ENCODE measurements at regions not wholly inside any gene's neighbourhood (a gene's known extent, or its start where the extent isn't known, plus 50 kb on each side); places are given as distances from the start of the nearest gene placed in this dataset.

DNA sequence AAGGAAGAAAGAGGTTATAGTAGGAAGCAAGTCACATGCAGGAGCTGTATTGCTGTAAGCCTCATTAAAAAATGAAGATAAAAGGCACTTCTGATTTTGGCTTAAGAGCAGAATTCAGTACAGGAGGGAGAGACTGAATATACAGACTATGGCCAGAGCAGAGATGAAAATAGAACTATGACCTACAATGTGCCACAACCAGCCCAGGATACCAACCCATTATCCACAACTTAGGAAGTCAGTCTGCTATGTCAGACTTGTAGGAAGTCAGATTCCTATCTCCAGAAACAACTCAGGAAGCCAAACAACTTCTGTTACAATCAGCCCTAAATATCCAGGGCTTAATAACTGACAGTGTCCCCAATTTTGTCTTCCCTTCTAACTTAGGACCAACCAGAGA lies 156.2 kb upstream of the ANKH start:
- peaks cover 0 to 30% (median 0%) of the 10 kb centered on the region in 7 donors for H3K27me3 ChIP-seq (replicated peaks in 1 of 7)
- H3K4me1 ChIP-seq = no peaks in the 10 kb centered on the region
- H3K27ac ChIP-seq = no peak overlapping the region
- intact Hi-C loops (cut with DNase I; ENCODE audit: low total_unique reads) = no loop called here
- H3K9me3 ChIP-seq = peaks cover 0 to 3% (median 0%) of the 10 kb centered on the region in 8 donors
- H3K36me3 ChIP-seq = no peaks in the 10 kb centered on the region
- TF ChIP-seq POLR2AphosphoS5 (IDR thresholded peaks at IDR 0.05) = no peak
- no peak for TF ChIP-seq POLR2A (IDR thresholded peaks at IDR 0.05)
- TF ChIP-seq, protein P1, sequence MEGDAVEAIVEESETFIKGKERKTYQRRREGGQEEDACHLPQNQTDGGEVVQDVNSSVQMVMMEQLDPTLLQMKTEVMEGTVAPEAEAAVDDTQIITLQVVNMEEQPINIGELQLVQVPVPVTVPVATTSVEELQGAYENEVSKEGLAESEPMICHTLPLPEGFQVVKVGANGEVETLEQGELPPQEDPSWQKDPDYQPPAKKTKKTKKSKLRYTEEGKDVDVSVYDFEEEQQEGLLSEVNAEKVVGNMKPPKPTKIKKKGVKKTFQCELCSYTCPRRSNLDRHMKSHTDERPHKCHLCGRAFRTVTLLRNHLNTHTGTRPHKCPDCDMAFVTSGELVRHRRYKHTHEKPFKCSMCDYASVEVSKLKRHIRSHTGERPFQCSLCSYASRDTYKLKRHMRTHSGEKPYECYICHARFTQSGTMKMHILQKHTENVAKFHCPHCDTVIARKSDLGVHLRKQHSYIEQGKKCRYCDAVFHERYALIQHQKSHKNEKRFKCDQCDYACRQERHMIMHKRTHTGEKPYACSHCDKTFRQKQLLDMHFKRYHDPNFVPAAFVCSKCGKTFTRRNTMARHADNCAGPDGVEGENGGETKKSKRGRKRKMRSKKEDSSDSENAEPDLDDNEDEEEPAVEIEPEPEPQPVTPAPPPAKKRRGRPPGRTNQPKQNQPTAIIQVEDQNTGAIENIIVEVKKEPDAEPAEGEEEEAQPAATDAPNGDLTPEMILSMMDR (IDR thresholded peaks at IDR 0.05 in 8 of 11, conservative IDR thresholded peaks at IDR 0.05 in 3 of 11) = no peak
- no peak overlapping the region for H3K4me3 ChIP-seq
- no peak for DNase-seq

DNA sequence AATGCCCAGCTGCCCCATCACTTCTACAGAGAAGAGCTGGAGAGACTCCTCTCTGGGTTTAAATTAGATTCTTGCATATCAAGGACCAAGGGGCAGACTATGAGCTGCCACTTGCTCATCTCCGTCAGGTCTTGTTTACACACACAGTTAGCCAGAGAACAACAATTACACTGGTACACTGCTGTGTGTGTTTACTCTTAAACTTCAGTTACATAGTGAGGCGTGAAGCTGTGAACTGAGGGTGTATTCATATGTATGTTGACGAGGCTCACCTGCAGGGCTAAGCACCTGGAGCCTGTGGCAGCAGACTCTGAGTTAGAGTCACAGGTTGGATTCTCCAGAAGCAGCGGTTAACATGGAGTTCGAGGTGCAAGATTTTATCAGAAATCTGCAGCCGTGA lies 155.4 kb upstream of the ANKH start:
- 50 to 70% (median 58%) methylated on average over 6 of the region's 6 CpGs for WGBS, 5 donors
- Histone ChIP-seq H3K4me3 (no peak overlapping the region), H3K36me3 (no peaks in the 10 kb centered on the region), H3K27me3 (replicated peaks in 1 of 7) (peaks cover 0 to 30% (median 0%) of the 10 kb centered on the region in 7 donors), H3K9me3 (peaks cover 0 to 3% (median 0%) of the 10 kb centered on the region in 8 donors), H3K4me1 (no peaks in the 10 kb centered on the region), H3K27ac (no peak overlapping the region)
- no peak for DNase-seq
- intact Hi-C loops (cut with DNase I; ENCODE audit: low total_unique reads) = no loop called here
- no peak for TF ChIP-seq POLR2A (IDR thresholded peaks at IDR 0.05)
- no peak for TF ChIP-seq POLR2AphosphoS5 (IDR thresholded peaks at IDR 0.05)
- TF ChIP-seq, protein P1 (IDR thresholded peaks at IDR 0.05 in 8 of 11, conservative IDR thresholded peaks at IDR 0.05 in 3 of 11) = no peak

DNA sequence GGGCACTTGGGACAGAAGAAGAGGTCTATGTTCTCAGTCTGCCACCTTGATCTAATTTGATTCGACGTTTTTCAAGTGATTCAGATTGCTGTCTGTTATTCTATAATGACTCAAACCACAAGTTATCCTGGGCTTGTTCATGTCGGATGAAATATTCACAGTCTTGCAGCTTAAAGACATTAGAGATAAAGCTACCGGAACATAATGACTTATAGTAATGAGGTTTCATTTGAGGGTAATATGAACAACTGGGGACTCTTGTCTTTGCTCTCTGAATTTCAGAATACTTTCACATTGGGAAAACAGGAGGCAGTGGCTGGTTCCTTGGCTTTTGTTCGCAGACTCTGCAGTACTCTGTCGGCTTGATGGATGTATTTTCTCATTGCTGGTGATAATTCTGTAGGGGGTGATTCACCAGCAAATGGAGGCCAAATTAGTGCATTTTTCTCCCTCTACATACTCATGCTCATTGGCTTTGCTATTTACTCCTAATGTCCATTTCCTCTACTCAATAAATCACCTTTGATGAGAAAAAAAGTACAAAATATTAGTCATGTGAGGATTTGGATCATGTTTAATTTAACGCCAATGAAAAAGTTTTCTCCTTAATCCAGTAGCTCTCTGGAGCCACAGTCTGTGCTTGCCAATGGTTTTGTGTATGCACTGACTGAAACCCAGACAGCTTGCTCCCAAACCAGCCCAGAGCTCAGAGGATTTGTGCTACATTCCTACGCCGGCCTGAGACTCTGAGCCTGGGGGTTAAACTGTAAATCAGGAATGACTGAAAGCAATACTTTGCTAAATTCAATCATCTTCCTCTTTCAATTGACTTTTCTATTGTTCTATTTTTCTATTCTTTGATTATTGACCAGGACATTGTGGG lies 154.7 kb upstream of the ANKH start:
- Histone ChIP-seq H3K9me3 (peaks cover 0 to 3% (median 0%) of the 10 kb centered on the region in 8 donors), H3K4me1 (no peaks in the 10 kb centered on the region), H3K4me3 (no peak overlapping the region), H3K27me3 (replicated peaks in 1 of 7) (peaks cover 0 to 30% (median 0%) of the 10 kb centered on the region in 7 donors), H3K27ac (no peak overlapping the region), H3K36me3 (no peaks in the 10 kb centered on the region)
- 76 to 85% (median 83%) methylated on average over 9 of the region's 9 CpGs for WGBS, 5 donors
- DNase-seq = no peak
- TF ChIP-seq POLR2AphosphoS5 (IDR thresholded peaks at IDR 0.05) (no peak), POLR2A (IDR thresholded peaks at IDR 0.05) (no peak)
- TF ChIP-seq, protein P1 (IDR thresholded peaks at IDR 0.05 in 8 of 11, conservative IDR thresholded peaks at IDR 0.05 in 3 of 11) = no peak
- intact Hi-C loops (cut with DNase I; ENCODE audit: low total_unique reads) = no loop called here

DNA sequence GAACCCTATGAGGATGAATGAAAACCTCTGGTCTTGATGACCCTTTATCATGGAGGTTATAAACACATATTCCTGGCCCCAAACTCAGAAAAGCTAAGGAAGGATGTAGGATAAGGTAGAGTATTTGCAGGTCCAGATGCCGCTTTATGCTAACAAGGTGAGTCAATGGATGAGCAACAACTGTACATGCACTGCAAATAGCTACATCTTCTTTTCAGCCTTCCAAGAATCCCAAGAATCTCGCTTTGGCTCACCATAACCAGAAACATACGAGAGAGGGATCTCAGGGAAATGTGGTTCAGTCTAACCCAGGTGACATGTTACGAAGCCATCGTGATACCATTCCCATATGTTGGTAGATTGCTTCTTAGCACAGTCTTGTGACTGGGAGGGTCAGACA lies 152.3 kb upstream of the ANKH start:
- H3K36me3 ChIP-seq = no peaks in the 10 kb centered on the region
- WGBS, 5 donors = 81 to 96% (median 94%) methylated on average over 5 of the region's 5 CpGs
- no peak for DNase-seq
- intact Hi-C loops (cut with DNase I; ENCODE audit: low total_unique reads) = no loop called here
- H3K4me3 ChIP-seq = no peak overlapping the region
- peaks cover 0 to 29% (median 0%) of the 10 kb centered on the region in 7 donors for H3K27me3 ChIP-seq (replicated peaks in 1 of 7)
- TF ChIP-seq POLR2AphosphoS5 (IDR thresholded peaks at IDR 0.05) = no peak
- TF ChIP-seq, protein P1 (IDR thresholded peaks at IDR 0.05 in 8 of 11, conservative IDR thresholded peaks at IDR 0.05 in 3 of 11) = no peak
- TF ChIP-seq POLR2A (IDR thresholded peaks at IDR 0.05) = no peak
- peaks cover 0 to 3% (median 0%) of the 10 kb centered on the region in 8 donors for H3K9me3 ChIP-seq
- no peaks in the 10 kb centered on the region for H3K4me1 ChIP-seq
- H3K27ac ChIP-seq = no peak overlapping the region

Measured in spleen (tissue), 11 donors.